ENCODE measurements at regions not wholly inside any gene's neighbourhood (a gene's known extent, or its start where the extent isn't known, plus 50 kb on each side); places are given as distances from the start of the nearest gene placed in this dataset.

DNA sequence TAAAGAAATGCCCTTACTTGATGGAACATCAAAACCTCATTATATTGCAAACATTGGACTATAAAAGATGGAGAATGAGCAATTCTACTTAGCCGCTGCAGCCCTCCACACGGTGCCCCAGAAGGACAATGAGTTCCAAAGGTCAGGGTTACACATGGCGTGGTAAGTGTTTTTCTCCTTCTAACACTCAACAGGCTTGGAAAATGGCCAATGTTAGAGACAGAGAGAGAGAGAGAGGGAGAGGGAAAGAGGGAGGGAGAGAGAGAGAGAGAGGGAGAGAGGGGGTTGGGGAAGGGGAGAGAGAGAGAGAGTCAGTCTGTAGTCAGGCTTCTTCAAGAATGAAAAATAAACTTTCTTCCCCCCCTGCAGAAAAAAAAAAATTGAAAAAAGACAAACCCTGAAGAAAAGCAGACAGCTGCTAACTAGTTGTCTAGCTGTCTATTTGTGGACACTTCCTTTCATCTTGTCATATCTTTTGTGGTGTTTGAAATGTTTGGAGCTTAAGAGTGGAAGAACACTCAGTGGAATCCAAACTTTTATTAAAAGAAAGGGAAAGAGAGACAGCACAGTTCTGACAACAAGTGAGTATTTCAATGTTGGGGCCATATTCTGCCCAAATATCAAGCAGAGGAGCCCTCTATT, 324.8 kb downstream of the TMEM38B start:
- H3K4me3 Mint-ChIP-seq: peak overlapping the region; percentile 11 to 41; a peak in 2 of 5 replicates
- peaks cover 0 to under 1% of the 10 kb centered on the region in 2 experiments; a peak in 3 of 5 replicates for H3K9me3 Mint-ChIP-seq

More for the DNA sequence above, 324.8 kb downstream of the TMEM38B start:
- DNase-seq: peak; percentile 27
- Histone ChIP-seq H3K4me2 (ENCODE audit: insufficient read depth, insufficient read length, low read length) (peak overlapping the region; percentile 16), H3T11ph (ENCODE audit: low read length) (no peak overlapping the region), H2BK20ac (ENCODE audit: low read depth, low read length, poor library complexity, severe bottlenecking) (no peak overlapping the region), H3K27ac (ENCODE audit: insufficient read length, low read depth, low read length) (peak overlapping the region; percentile 27), H3K79me1 (ENCODE audit: insufficient read depth, low read depth, low read length, poor library complexity, severe bottlenecking) (no peaks in the 10 kb centered on the region), H4K91ac (ENCODE audit: insufficient read length, low read depth, low read length) (no peak overlapping the region), H2BK5ac (ENCODE audit: insufficient read length, low read length) (no peak overlapping the region), H3K56ac (ENCODE audit: insufficient read length, low read depth, low read length) (no peak overlapping the region), H3K9ac (ENCODE audit: extremely low read depth, insufficient read length, low read length) (no peak overlapping the region), H3K27me3 (ENCODE audit: insufficient read depth, low read length) (no peaks in the 10 kb centered on the region), H3K4me1 (ENCODE audit: insufficient read depth, low read length) (peaks cover 7% of the 10 kb centered on the region), H4K5ac (ENCODE audit: insufficient read length, low read depth, low read length) (no peak overlapping the region), H3K9me3 (ENCODE audit: control insufficient read depth, low read depth, low read length) (no peaks in the 10 kb centered on the region), H3K79me2 (ENCODE audit: insufficient read depth, low read length) (no peaks in the 10 kb centered on the region), H4K20me1 (ENCODE audit: control insufficient read depth, insufficient read depth, insufficient read length) (no peaks in the 10 kb centered on the region), H3K18ac (ENCODE audit: insufficient read length, low read depth, low read length) (no peak overlapping the region), H2BK12ac (ENCODE audit: insufficient read length, low read depth, low read length) (no peak overlapping the region), H4K8ac (replicated peaks; ENCODE audit: insufficient read length, low read depth, low read length) (no peak overlapping the region), H3K23me2 (ENCODE audit: insufficient read length, low read depth, low read length, poor library complexity, severe bottlenecking) (no peaks in the 10 kb centered on the region), H2BK120ac (ENCODE audit: low read depth, low read length, poor library complexity, severe bottlenecking) (no peak overlapping the region), H3K14ac (ENCODE audit: insufficient read depth, low read length) (no peak overlapping the region), H2AK5ac (ENCODE audit: insufficient read length, low read length) (no peak overlapping the region), H3K4ac (ENCODE audit: low read depth, low read length) (no peak overlapping the region), H2BK15ac (ENCODE audit: low read depth, low read length) (no peak overlapping the region), H3K23ac (ENCODE audit: insufficient read length, low read depth, low read length) (no peak overlapping the region), H2AFZ (ENCODE audit: low read length) (no peak overlapping the region)
- Mint-ChIP-seq H3K36me3 (ENCODE audit: insufficient read depth in 1 of 3, low read depth in 3 of 3) (peaks cover 0 to 3% (median under 1%) of the 10 kb centered on the region in 3 experiments; a peak in 4 of 7 replicates), H3K4me1 (peaks cover 45 to 53% of the 10 kb centered on the region in 2 experiments), H3K27me3 (ENCODE audit: low read depth) (no peaks in the 10 kb centered on the region), H3K27ac (peak overlapping the region; percentile 74 to 97 (median 87))
- WGBS (ENCODE audit: extremely low coverage, insufficient read length, low lambda C conversion rate): no CpG with 5 or more reads among the region's 3 CpGs
- TF ChIP-seq, protein P1, sequence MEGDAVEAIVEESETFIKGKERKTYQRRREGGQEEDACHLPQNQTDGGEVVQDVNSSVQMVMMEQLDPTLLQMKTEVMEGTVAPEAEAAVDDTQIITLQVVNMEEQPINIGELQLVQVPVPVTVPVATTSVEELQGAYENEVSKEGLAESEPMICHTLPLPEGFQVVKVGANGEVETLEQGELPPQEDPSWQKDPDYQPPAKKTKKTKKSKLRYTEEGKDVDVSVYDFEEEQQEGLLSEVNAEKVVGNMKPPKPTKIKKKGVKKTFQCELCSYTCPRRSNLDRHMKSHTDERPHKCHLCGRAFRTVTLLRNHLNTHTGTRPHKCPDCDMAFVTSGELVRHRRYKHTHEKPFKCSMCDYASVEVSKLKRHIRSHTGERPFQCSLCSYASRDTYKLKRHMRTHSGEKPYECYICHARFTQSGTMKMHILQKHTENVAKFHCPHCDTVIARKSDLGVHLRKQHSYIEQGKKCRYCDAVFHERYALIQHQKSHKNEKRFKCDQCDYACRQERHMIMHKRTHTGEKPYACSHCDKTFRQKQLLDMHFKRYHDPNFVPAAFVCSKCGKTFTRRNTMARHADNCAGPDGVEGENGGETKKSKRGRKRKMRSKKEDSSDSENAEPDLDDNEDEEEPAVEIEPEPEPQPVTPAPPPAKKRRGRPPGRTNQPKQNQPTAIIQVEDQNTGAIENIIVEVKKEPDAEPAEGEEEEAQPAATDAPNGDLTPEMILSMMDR (conservative IDR thresholded peaks at IDR 0.05): no peak

Measured in H9 (cell line).